GM23338 (cell line): ENCODE measurements at regions not wholly inside any gene's neighbourhood (a gene's known extent, or its start where the extent isn't known, plus 50 kb on each side); places are given as distances from the start of the nearest gene placed in this dataset.

Experiments used
- ATAC-seq: fragments of 200-7000 bp; cut with Tn5 transposase; 3 replicates; pipeline ENCODE4 v1.9.1; 2020
- DNase-seq: peaks from one replicate; pipeline ENCODE4 v3.0.0-alpha.2; 2015; ENCODE audit warnings: low spot score
- H2AFZ ChIP-seq: fragments of 200-600 bp; sonication (generic); 2 replicates; pipeline ENCODE4 v1.8.0; 2016; ENCODE audit warnings: antibody characterized with exemption, mild to moderate bottlenecking, moderate library complexity
- H3F3A ChIP-seq: fragments of 200-600 bp; sonication (generic); replicated peaks from 2 replicates; pipeline ENCODE4 v1.8.0; 2017; ENCODE audit warnings: antibody characterized with exemption, mixed run types, low read depth
- H3K27ac ChIP-seq: fragments of 200-600 bp; sonication (generic); 2 replicates; pipeline ENCODE4 v1.6.1; 2016; ENCODE audit warnings: low read depth
- H3K27me3 ChIP-seq: fragments of 200-600 bp; sonication (generic); 2 replicates; pipeline ENCODE4 v1.8.0; 2016; ENCODE audit warnings: mild to moderate bottlenecking, mixed run types, moderate library complexity; ENCODE audit not compliant: insufficient read depth
- H3K36me3 ChIP-seq: fragments of 200-600 bp; sonication (generic); 2 replicates; pipeline ENCODE4 v1.8.0; 2016; ENCODE audit warnings: mild to moderate bottlenecking; ENCODE audit not compliant: insufficient read depth
- H3K4me1 ChIP-seq: fragments of 200-600 bp; sonication (generic); 2 replicates; pipeline ENCODE4 v1.8.0; 2016; ENCODE audit warnings: mild to moderate bottlenecking, moderate library complexity; ENCODE audit not compliant: insufficient read depth
- H3K4me2 ChIP-seq: fragments of 200-600 bp; sonication (generic); 2 replicates; pipeline ENCODE4 v1.7.1; 2017; ENCODE audit warnings: mixed run types
- H3K4me3 ChIP-seq: fragments of 200-600 bp; sonication (generic); 2 replicates; pipeline ENCODE4 v1.6.1; 2016; ENCODE audit warnings: mixed run types
- H3K79me2 ChIP-seq: fragments of 200-600 bp; sonication (generic); replicated peaks from 2 replicates; pipeline ENCODE4 v1.8.0; 2017; ENCODE audit warnings: mild to moderate bottlenecking; ENCODE audit not compliant: insufficient read depth
- H3K9me2 ChIP-seq: fragments of 200-600 bp; sonication (generic); 2 replicates; pipeline ENCODE4 v1.8.0; 2017; ENCODE audit not compliant: insufficient read depth
- H4K20me1 ChIP-seq: fragments of 200-600 bp; sonication (generic); replicated peaks from 2 replicates; pipeline ENCODE4 v1.8.0; 2017; ENCODE audit warnings: mild to moderate bottlenecking; ENCODE audit not compliant: insufficient read depth
- H3K27ac Mint-ChIP-seq: 2 replicates; pipeline ENCODE4 v1.8.0; 2020; ENCODE audit warnings: inconsistent platforms, mild to moderate bottlenecking, moderate library complexity, mixed read lengths
- H3K27me3 Mint-ChIP-seq: 3 replicates; pipeline ENCODE4 v1.8.0; 2022; ENCODE audit warnings: low read depth, mild to moderate bottlenecking, moderate library complexity, mixed read lengths, inconsistent platforms; ENCODE audit not compliant: insufficient read depth, poor library complexity
- H3K36me3 Mint-ChIP-seq: 3 replicates; pipeline ENCODE4 v1.8.0; 2021; ENCODE audit warnings: low read depth, mild to moderate bottlenecking, inconsistent platforms, moderate library complexity, mixed read lengths
- H3K4me1 Mint-ChIP-seq: 3 replicates; pipeline ENCODE4 v1.8.0; 2020; ENCODE audit warnings: mild to moderate bottlenecking, inconsistent platforms, mixed read lengths
- H3K4me3 Mint-ChIP-seq: 3 replicates; pipeline ENCODE4 v1.8.0; 2021; ENCODE audit warnings: moderate library complexity, mild to moderate bottlenecking, inconsistent platforms, mixed read lengths
- H3K9me3 Mint-ChIP-seq: 3 replicates; pipeline ENCODE4 v1.8.0; 2020; ENCODE audit warnings: moderate library complexity, mild to moderate bottlenecking, inconsistent platforms, mixed read lengths
- POLR2AphosphoS5 ChIP-seq: IDR thresholded peaks from 2 replicates; pipeline ENCODE4 v1.6.1; 2016; ENCODE audit warnings: antibody characterized with exemption, low read depth
- ZNF114 ChIP-seq: fragments of 250-450 bp; sonication (Bioruptor Pico); IDR thresholded peaks from 2 replicates; pipeline ENCODE4 v1.5.0; 2020; ENCODE audit warnings: mild to moderate bottlenecking, moderate library complexity
- ZNF331 ChIP-seq: fragments of 250-450 bp; sonication (Bioruptor Pico); IDR thresholded peaks from 2 replicates; pipeline ENCODE4 v1.5.0; 2020; ENCODE audit warnings: low read depth, mild to moderate bottlenecking, moderate library complexity
- TF ChIP-seq, protein P1 (sequence below): fragments of 250-450 bp; sonication (Bioruptor Pico); IDR thresholded peaks from 2 replicates; pipeline ENCODE4 v1.5.0; 2020; ENCODE audit warnings: mild to moderate bottlenecking, moderate library complexity
- TF ChIP-seq, protein P2 (sequence below), 2 experiments: fragments of 200-600 bp in 1 of 2; sonication (generic) in 1 of 2; conservative IDR thresholded peaks; 2 replicates each; pipeline versions ENCODE4 v1.5.1 to v1.6.1; 2016 to 2017; ENCODE audit warnings: antibody characterized with exemption in 2 of 2, low read depth in 2 of 2, mild to moderate bottlenecking in 2 of 2, moderate library complexity in 1 of 2

DNA sequence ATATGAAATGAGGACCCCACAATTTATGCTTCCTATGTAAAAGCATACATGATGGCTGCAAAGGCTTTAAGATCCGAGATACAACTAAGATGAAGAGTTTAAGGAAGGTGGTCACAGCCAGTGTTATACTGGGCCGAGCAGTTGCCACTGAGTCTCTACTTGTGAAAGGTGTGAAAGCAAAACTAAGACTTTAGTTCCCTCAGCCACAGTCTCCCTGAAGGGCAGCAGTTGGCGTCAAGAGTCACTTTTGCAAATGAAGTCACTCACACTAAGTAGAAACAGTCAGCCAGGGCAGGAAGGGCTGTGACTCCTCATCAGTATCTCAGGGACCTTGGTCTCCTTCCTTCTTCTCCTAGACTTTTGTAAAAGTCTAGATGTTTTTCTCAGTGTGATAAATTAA is 191.6 kb upstream of the MCHR2 start (continued):
- TF ChIP-seq, protein P1, sequence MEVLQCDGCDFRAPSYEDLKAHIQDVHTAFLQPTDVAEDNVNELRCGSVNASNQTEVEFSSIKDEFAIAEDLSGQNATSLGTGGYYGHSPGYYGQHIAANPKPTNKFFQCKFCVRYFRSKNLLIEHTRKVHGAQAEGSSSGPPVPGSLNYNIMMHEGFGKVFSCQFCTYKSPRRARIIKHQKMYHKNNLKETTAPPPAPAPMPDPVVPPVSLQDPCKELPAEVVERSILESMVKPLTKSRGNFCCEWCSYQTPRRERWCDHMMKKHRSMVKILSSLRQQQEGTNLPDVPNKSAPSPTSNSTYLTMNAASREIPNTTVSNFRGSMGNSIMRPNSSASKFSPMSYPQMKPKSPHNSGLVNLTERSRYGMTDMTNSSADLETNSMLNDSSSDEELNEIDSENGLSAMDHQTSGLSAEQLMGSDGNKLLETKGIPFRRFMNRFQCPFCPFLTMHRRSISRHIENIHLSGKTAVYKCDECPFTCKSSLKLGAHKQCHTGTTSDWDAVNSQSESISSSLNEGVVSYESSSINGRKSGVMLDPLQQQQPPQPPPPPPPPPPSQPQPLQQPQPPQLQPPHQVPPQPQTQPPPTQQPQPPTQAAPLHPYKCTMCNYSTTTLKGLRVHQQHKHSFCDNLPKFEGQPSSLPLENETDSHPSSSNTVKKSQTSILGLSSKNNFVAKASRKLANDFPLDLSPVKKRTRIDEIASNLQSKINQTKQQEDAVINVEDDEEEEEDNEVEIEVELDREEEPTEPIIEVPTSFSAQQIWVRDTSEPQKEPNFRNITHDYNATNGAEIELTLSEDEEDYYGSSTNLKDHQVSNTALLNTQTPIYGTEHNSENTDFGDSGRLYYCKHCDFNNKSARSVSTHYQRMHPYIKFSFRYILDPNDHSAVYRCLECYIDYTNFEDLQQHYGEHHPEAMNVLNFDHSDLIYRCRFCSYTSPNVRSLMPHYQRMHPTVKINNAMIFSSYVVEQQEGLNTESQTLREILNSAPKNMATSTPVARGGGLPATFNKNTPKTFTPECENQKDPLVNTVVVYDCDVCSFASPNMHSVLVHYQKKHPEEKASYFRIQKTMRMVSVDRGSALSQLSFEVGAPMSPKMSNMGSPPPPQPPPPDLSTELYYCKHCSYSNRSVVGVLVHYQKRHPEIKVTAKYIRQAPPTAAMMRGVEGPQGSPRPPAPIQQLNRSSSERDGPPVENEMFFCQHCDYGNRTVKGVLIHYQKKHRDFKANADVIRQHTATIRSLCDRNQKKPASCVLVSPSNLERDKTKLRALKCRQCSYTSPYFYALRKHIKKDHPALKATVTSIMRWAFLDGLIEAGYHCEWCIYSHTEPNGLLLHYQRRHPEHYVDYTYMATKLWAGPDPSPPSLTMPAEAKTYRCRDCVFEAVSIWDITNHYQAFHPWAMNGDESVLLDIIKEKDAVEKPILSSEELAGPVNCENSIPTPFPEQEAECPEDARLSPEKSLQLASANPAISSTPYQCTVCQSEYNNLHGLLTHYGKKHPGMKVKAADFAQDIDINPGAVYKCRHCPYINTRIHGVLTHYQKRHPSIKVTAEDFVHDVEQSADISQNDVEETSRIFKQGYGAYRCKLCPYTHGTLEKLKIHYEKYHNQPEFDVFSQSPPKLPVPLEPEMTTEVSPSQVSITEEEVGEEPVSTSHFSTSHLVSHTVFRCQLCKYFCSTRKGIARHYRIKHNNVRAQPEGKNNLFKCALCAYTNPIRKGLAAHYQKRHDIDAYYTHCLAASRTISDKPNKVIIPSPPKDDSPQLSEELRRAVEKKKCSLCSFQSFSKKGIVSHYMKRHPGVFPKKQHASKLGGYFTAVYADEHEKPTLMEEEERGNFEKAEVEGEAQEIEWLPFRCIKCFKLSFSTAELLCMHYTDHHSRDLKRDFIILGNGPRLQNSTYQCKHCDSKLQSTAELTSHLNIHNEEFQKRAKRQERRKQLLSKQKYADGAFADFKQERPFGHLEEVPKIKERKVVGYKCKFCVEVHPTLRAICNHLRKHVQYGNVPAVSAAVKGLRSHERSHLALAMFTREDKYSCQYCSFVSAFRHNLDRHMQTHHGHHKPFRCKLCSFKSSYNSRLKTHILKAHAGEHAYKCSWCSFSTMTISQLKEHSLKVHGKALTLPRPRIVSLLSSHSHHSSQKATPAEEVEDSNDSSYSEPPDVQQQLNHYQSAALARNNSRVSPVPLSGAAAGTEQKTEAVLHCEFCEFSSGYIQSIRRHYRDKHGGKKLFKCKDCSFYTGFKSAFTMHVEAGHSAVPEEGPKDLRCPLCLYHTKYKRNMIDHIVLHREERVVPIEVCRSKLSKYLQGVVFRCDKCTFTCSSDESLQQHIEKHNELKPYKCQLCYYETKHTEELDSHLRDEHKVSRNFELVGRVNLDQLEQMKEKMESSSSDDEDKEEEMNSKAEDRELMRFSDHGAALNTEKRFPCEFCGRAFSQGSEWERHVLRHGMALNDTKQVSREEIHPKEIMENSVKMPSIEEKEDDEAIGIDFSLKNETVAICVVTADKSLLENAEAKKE, result no peak
- TF ChIP-seq ZNF114, result no peak
- TF ChIP-seq, protein P2, sequence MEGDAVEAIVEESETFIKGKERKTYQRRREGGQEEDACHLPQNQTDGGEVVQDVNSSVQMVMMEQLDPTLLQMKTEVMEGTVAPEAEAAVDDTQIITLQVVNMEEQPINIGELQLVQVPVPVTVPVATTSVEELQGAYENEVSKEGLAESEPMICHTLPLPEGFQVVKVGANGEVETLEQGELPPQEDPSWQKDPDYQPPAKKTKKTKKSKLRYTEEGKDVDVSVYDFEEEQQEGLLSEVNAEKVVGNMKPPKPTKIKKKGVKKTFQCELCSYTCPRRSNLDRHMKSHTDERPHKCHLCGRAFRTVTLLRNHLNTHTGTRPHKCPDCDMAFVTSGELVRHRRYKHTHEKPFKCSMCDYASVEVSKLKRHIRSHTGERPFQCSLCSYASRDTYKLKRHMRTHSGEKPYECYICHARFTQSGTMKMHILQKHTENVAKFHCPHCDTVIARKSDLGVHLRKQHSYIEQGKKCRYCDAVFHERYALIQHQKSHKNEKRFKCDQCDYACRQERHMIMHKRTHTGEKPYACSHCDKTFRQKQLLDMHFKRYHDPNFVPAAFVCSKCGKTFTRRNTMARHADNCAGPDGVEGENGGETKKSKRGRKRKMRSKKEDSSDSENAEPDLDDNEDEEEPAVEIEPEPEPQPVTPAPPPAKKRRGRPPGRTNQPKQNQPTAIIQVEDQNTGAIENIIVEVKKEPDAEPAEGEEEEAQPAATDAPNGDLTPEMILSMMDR (conservative IDR thresholded peaks at IDR 0.05; ENCODE audit: low read depth in 2 of 2), result no peak

DNA sequence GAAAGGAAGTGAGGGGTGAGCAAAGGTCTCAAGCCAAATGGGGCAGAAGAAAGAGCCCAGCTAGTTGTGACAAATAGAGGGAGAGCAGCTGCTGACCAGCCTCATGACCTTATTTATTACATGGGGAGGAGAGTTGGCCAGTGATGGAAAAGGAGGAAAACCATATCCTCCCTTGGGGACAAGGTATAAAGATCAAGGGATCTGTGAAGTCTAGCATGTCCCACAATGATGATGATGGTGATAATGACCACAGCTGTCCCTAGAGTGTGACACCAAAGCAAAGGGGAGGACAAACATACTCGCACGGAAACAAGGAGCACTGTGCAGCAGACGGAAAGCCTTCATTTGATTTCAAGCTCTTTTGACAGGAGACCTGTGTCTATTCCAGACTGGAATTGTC is 190.4 kb upstream of the MCHR2 start:
- Histone ChIP-seq H3K4me2 (no peak overlapping the region), H3K27me3 (no peaks in the 10 kb centered on the region), H4K20me1 (no peaks in the 10 kb centered on the region), H3K4me3 (no peak overlapping the region), H3K9me2 (no peaks in the 10 kb centered on the region), H3K27ac (no peak overlapping the region), H3K79me2 (no peaks in the 10 kb centered on the region), H3K4me1 (no peaks in the 10 kb centered on the region), H3F3A (no peaks in the 10 kb centered on the region), H3K36me3 (no peaks in the 10 kb centered on the region), H2AFZ (no peak overlapping the region)
- no peak overlapping the region for H3K27ac Mint-ChIP-seq
- ATAC-seq, result no peak
- H3K9me3 Mint-ChIP-seq, result no peaks in the 10 kb centered on the region
- no peak for DNase-seq
- no peaks in the 10 kb centered on the region for H3K36me3 Mint-ChIP-seq
- H3K27me3 Mint-ChIP-seq, result peaks cover 2% of the 10 kb centered on the region
- H3K4me3 Mint-ChIP-seq, result no peak overlapping the region
- peaks cover 4% of the 10 kb centered on the region for H3K4me1 Mint-ChIP-seq
- TF ChIP-seq ZNF331 (CRISPR knock-in tag), result no peak
- TF ChIP-seq, protein P2 (conservative IDR thresholded peaks at IDR 0.05; ENCODE audit: low read depth in 2 of 2), result no peak
- TF ChIP-seq, protein P1, result no peak
- no peak for TF ChIP-seq POLR2AphosphoS5
- no peak for TF ChIP-seq ZNF114
